ENCODE measurements at regions not wholly inside any gene's neighbourhood (a gene's known extent, or its start where the extent isn't known, plus 50 kb on each side); places are given as distances from the start of the nearest gene placed in this dataset.

GRCh38 chr13:107969546-107969945 is 245.8 kb downstream of the LIG4 start:
- no peak for DNase-seq (ENCODE audit: low read depth)
- TF ChIP-seq, protein P1, sequence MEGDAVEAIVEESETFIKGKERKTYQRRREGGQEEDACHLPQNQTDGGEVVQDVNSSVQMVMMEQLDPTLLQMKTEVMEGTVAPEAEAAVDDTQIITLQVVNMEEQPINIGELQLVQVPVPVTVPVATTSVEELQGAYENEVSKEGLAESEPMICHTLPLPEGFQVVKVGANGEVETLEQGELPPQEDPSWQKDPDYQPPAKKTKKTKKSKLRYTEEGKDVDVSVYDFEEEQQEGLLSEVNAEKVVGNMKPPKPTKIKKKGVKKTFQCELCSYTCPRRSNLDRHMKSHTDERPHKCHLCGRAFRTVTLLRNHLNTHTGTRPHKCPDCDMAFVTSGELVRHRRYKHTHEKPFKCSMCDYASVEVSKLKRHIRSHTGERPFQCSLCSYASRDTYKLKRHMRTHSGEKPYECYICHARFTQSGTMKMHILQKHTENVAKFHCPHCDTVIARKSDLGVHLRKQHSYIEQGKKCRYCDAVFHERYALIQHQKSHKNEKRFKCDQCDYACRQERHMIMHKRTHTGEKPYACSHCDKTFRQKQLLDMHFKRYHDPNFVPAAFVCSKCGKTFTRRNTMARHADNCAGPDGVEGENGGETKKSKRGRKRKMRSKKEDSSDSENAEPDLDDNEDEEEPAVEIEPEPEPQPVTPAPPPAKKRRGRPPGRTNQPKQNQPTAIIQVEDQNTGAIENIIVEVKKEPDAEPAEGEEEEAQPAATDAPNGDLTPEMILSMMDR (conservative IDR thresholded peaks at IDR 0.05; ENCODE audit: low read depth, low read length), result no peak
- no peak overlapping the region for H3K4me3 ChIP-seq (ENCODE audit: low read depth, low read length)

DNA sequence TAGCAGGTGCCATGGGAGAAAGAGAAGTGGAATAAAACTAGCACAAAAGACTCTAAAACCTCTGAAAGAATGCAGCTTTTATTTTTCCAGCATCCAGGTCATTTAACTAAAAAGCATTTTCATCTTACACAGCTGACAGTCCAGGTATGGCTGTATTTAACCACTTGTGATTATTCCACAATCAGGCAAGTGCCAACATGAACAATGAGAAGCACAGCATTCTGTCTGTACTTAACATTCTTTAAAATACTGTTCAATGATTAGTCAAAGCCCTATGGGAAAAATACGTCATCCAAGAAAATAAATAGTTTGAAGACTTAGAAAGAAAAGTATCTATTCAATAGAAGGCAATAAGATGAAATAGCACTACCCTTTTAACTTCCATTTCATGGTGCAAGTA is 246.9 kb downstream of the LIG4 start:
- no peak for DNase-seq (ENCODE audit: low read depth)
- H3K4me3 ChIP-seq (ENCODE audit: low read depth, low read length), result no peak overlapping the region
- TF ChIP-seq, protein P1 (conservative IDR thresholded peaks at IDR 0.05; ENCODE audit: low read depth, low read length), result no peak

DNA sequence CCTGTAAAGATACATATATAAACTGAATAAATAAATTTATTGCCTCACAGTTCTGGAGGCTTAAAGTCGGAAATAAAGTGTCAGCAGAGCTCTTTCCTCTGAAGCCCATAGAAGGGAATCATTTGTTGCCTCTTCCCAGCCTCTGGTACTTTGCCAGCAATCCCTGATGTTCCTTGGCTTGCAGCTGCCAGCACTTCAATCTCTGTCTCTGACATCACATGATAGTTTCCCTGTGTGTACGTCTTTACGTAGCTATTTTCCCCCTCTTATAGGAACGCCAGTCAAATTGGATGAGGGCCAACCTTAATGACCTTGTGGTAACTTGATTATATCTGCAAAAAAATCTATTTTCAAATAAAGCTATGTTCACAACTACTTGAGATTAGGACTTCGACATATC is 250.9 kb downstream of the LIG4 start:
- TF ChIP-seq, protein P1 (conservative IDR thresholded peaks at IDR 0.05; ENCODE audit: low read depth, low read length), result no peak
- no peak overlapping the region for H3K4me3 ChIP-seq (ENCODE audit: low read depth, low read length)
- DNase-seq (ENCODE audit: low read depth), result no peak

GRCh38 chr13:107961849-107962608 is 253.3 kb downstream of the LIG4 start:
- H3K4me3 ChIP-seq (ENCODE audit: low read depth, low read length), result no peak overlapping the region
- no peak for DNase-seq (ENCODE audit: low read depth)
- TF ChIP-seq, protein P1 (conservative IDR thresholded peaks at IDR 0.05; ENCODE audit: low read depth, low read length), result no peak

DNA sequence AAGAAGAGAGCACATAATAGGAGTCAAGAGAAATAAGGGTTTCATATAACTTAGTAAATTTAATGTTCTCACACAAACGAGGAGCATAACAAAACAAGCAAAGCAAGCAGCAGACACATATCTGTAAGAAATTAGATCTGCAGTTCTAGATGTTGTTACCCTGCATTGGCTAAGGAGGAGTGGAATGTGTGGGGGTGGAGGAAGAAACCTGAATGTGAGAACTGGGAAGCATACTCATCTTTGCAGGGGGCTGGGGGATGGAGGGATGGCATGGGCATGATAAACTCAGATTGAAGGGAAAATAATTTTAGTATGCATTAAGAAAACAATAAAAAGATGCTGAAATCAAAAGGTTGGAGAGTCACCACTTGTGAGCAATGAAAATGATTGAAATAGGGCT is 255.0 kb downstream of the LIG4 start:
- no peak overlapping the region for H3K4me3 ChIP-seq (ENCODE audit: low read depth, low read length)
- DNase-seq (ENCODE audit: low read depth), result no peak
- TF ChIP-seq, protein P1 (conservative IDR thresholded peaks at IDR 0.05; ENCODE audit: low read depth, low read length), result no peak

DNA sequence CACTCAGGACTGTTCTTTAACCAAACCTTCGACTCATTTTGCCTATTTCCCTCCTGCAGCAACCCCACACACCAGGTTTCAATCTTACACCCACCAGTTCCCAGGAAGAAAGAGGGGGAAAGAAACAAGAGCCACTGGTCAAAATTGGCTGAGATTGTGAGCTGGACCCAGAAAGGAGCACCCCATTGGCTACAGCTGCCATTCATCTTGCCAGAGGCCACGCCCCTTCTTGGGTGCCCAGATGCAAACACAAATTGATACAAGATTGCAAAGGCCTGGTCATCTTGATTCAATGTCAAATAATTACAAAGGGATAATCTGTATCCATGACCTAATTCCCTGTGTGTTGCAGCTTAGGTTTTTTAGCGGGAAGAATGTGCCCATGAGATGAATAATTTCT is 258.4 kb downstream of the LIG4 start:
- DNase-seq (ENCODE audit: low read depth), result no peak
- TF ChIP-seq, protein P1 (conservative IDR thresholded peaks at IDR 0.05; ENCODE audit: low read depth, low read length), result no peak
- no peak overlapping the region for H3K4me3 ChIP-seq (ENCODE audit: low read depth, low read length)

DNA sequence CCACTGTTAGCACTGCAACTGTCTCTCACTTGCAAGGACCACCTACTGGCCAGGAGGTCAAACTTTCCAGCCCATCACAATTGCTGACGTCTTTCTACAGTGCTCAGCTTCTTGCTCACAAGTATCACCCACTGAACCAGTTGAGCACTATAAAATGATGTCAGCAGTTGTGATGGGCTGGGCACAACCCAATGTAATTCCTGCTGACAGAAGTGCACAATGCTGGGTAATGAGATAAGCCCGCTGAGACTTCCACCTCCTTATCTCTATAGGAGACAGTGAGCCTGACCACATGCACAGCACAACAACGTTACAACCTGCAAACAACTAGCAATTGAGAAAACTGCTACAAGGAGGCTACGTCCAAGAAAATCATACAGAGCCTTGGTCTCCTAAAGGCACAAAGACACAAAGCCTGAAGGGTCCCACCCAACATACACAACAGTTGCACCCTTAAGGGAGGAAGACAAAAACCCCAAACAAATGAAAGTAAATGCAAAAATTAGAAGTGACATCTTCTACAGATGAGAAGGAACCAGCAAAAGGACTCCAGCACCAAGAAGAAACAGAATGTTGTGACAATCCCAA is 273.2 kb downstream of the LIG4 start:
- DNase-seq (ENCODE audit: low read depth), result no peak
- TF ChIP-seq, protein P1 (conservative IDR thresholded peaks at IDR 0.05; ENCODE audit: low read depth, low read length), result no peak
- no peak overlapping the region for H3K4me3 ChIP-seq (ENCODE audit: low read depth, low read length)
